Loucy (cell line): ENCODE measurements at regions not wholly inside any gene's neighbourhood (a gene's known extent, or its start where the extent isn't known, plus 50 kb on each side); places are given as distances from the start of the nearest gene placed in this dataset.

Experiments
- CTCF ChIP-seq: fragments of 200-600 bp; sonication (generic); conservative IDR thresholded peaks from 2 replicates; pipeline ENCODE4 v1.5.1; 2014; ENCODE audit warnings: mild to moderate bottlenecking, antibody characterized with exemption, low read length
- EZH2phosphoT487 ChIP-seq: fragments of 200-600 bp; IDR thresholded peaks from 2 replicates; pipeline ENCODE4 v1.6.1; 2018; ENCODE audit warnings: antibody characterized with exemption, mild to moderate bottlenecking, moderate library complexity, borderline replicate concordance

GRCh38 chr17:5678171-5678570 lies 93.9 kb upstream of the NLRP1 start:
- TF ChIP-seq CTCF = no peak
- no peak for TF ChIP-seq EZH2phosphoT487
